K562 (cell line): ENCODE measurements at regions not wholly inside any gene's neighbourhood (a gene's known extent, or its start where the extent isn't known, plus 50 kb on each side); places are given as distances from the start of the nearest gene placed in this dataset.

Experiments
- ATAC-seq: fragments of 200-7000 bp; cut with Tn5 transposase; 3 replicates; pipeline ENCODE4 v1.9.1; 2020; ENCODE audit warnings: moderate library complexity
- BruUV-seq: library from RNA; stranded (reverse); fragments of 400-500 nt; replicated peaks from 2 replicates; lab custom pipeline; 2021; lab: Mats Ljungman, UMichigan
- CTCF ChIA-PET: fragments of 300-600 bp; formaldehyde crosslinking; extraction: SDS; loops from one replicate; lab custom pipeline; 2021; ENCODE audit warnings: low intra/inter-chr PET ratio; lab: Yijun Ruan, JAX
- POLR2A ChIA-PET: fragments of 300-600, 350-650 bp; sonication (Branson Sonifier 250); formaldehyde crosslinking; extraction: SDS; loops from one replicate; lab custom pipeline; 2021; ENCODE audit warnings: antibody characterized with exemption, inconsistent platforms; lab: Yijun Ruan, JAX
- DNase-seq, 4 experiments: peaks; one replicate each; pipeline versions ENCODE4 v3.0.0 to v3.0.0-alpha.2; 2011 to 2018; ENCODE audit warnings: low spot score in 3 of 4, mixed read lengths in 3 of 4; ENCODE audit errors: extremely low read depth in 1 of 4
- FAIRE-seq: peaks from 2 replicates; lab custom pipeline; 2011; peaks lifted over from hg19 to GRCh38; lab: Jason Lieb, UNC
- H2AFZ ChIP-seq: 2 replicates; pipeline ENCODE4 v1.6.0; 2011; ENCODE audit warnings: low read depth, low read length, control low read depth, inconsistent platforms
- H3K27ac ChIP-seq: fragments of 200-600 bp; 3 replicates; pipeline ENCODE4 v1.8.0; 2011; ENCODE audit warnings: low read depth, mild to moderate bottlenecking, control low read depth, inconsistent platforms, low read length, moderate library complexity, mixed read lengths; ENCODE audit errors: extremely low read depth
- H3K27me3 ChIP-seq, 2 experiments: fragments of 300-600 bp in 1 of 2; 2 replicates in 1 of 2; 3 replicates in 1 of 2; pipeline versions ENCODE4 v1.6.0 to v1.8.0; 2011; ENCODE audit warnings: inconsistent platforms in 2 of 2, low read length in 2 of 2, mild to moderate bottlenecking in 1 of 2, mixed read lengths in 1 of 2, moderate library complexity in 1 of 2; ENCODE audit not compliant: control insufficient read depth in 2 of 2, insufficient read depth in 2 of 2
- H3K36me3 ChIP-seq: fragments of 300-600 bp; 3 replicates; pipeline ENCODE4 v1.8.0; 2011; ENCODE audit warnings: mild to moderate bottlenecking, low read length, inconsistent platforms; ENCODE audit not compliant: control insufficient read depth, insufficient read depth
- H3K4me1 ChIP-seq, 2 experiments: fragments of 200-600 bp in 1 of 2; replicated peaks in 1 of 2; 2 replicates in 1 of 2; 3 replicates in 1 of 2; pipeline versions ENCODE4 v1.5.1 to v1.8.0; 2011; ENCODE audit warnings: inconsistent platforms in 2 of 2, low read length in 2 of 2, mild to moderate bottlenecking in 1 of 2, mixed read lengths in 1 of 2, moderate library complexity in 1 of 2; ENCODE audit not compliant: control insufficient read depth in 2 of 2, insufficient read depth in 2 of 2
- H3K4me2 ChIP-seq: 2 replicates; pipeline ENCODE4 v1.6.1; 2011; ENCODE audit warnings: low read length, control low read depth, inconsistent platforms, mixed read lengths; ENCODE audit not compliant: insufficient read depth
- H3K4me3 ChIP-seq: fragments of 200-600 bp; sonication (generic), shearing (Covaris generic); 2 replicates; pipeline ENCODE4 v1.5.1; 2016; ENCODE audit warnings: control low read depth, inconsistent platforms
- H3K79me2 ChIP-seq: fragments of 200-600 bp; 3 replicates; pipeline ENCODE4 v1.8.0; 2011; ENCODE audit warnings: low read length, inconsistent platforms; ENCODE audit not compliant: control insufficient read depth, insufficient read depth
- H3K9ac ChIP-seq, 2 experiments: 2 replicates each; pipeline versions ENCODE4 v1.6.0 to v1.6.1; 2011; ENCODE audit warnings: low read depth in 2 of 2, low read length in 2 of 2, control low read depth in 1 of 2, inconsistent platforms in 1 of 2, mild to moderate bottlenecking in 1 of 2, mixed read lengths in 1 of 2; ENCODE audit not compliant: insufficient read depth in 1 of 2
- H3K9me1 ChIP-seq: one replicate; pipeline ENCODE4 v1.6.0; 2011; ENCODE audit warnings: inconsistent platforms, mild to moderate bottlenecking, low read length, moderate library complexity; ENCODE audit not compliant: control insufficient read depth, insufficient read depth
- H3K9me3 ChIP-seq: replicated peaks from 2 replicates; pipeline ENCODE4 v1.5.1; 2011; ENCODE audit warnings: low read depth, low read length, inconsistent platforms; ENCODE audit not compliant: control insufficient read depth, insufficient read depth
- H4K20me1 ChIP-seq: replicated peaks from 2 replicates; pipeline ENCODE4 v1.6.1; 2011; ENCODE audit warnings: low read length, inconsistent platforms, mixed read lengths; ENCODE audit not compliant: control insufficient read depth, insufficient read depth
- BDP1 ChIP-seq: IDR thresholded peaks from 3 replicates; pipeline ENCODE4 v1.6.1; 2011; ENCODE audit not compliant: insufficient read length, insufficient read depth
- FOXK1 ChIP-seq: sonication (generic); formaldehyde crosslinking; IDR thresholded peaks from 2 replicates; pipeline ENCODE4 v1.8.0; 2022; ENCODE audit warnings: missing genetic modification reagents, mild to moderate bottlenecking, borderline replicate concordance
- GATAD2B ChIP-seq: fragments of 450-650 bp; IDR thresholded peaks from 2 replicates; pipeline ENCODE4 v1.6.1; 2017; ENCODE audit warnings: mild to moderate bottlenecking, borderline replicate concordance
- GTF2E2 ChIP-seq: fragments of 200-800 bp; sonication (Bioruptor generic); IDR thresholded peaks from 2 replicates; pipeline ENCODE4 v1.6.1; 2016; ENCODE audit warnings: missing genetic modification characterization, missing compliant biosample characterization
- NFE2 ChIP-seq: IDR thresholded peaks from 2 replicates; pipeline ENCODE4 v1.6.1; 2014; ENCODE audit warnings: antibody characterized with exemption, low read depth
- NR2C1 ChIP-seq, 2 experiments: fragments of 450-650 bp; IDR thresholded peaks; 2 replicates each; pipeline ENCODE4 v1.6.1; 2017; ENCODE audit warnings: mild to moderate bottlenecking in 2 of 2, antibody characterized with exemption in 1 of 2, inconsistent platforms in 1 of 2, missing compliant biosample characterization in 1 of 2, missing genetic modification characterization in 1 of 2
- RBM17 ChIP-seq: fragments of 200-400 bp; formaldehyde crosslinking; IDR thresholded peaks from 2 replicates; pipeline ENCODE4 v1.6.1; 2017; ENCODE audit warnings: low read depth, mild to moderate bottlenecking, low read length, borderline replicate concordance
- SIN3B ChIP-seq: fragments of 450-650 bp; IDR thresholded peaks from 2 replicates; pipeline ENCODE4 v1.6.1; 2017; ENCODE audit warnings: low read depth, mild to moderate bottlenecking, moderate library complexity
- TCF3 ChIP-seq: sonication (generic); formaldehyde crosslinking; IDR thresholded peaks from 2 replicates; pipeline ENCODE4 v1.4.0; 2020; ENCODE audit warnings: mild to moderate bottlenecking, missing genetic modification reagents
- ZNF232 ChIP-seq: sonication (generic); formaldehyde crosslinking; IDR thresholded peaks from 2 replicates; pipeline ENCODE4 v1.8.0; 2022; ENCODE audit warnings: mild to moderate bottlenecking, missing genetic modification reagents
- WGBS: fragments of 100-300 bp; shearing (Covaris generic); methylation state at CpG from one replicate; pipeline ENCODE4 v1.1.6; 2016; ENCODE audit warnings: low coverage, mixed read lengths; ENCODE audit not compliant: insufficient coverage; ENCODE audit errors: missing lambda C conversion rate; 5-methylcytosine and 5-hydroxymethylcytosine counted together
- in situ Hi-C: fragments of 300-500 bp; cut with MboI; formaldehyde crosslinking; loops from 4 replicates; pipeline ENCODE4 v1.15.0; 2018; ENCODE audit warnings: inconsistent platforms, mixed read lengths
- intact Hi-C: fragments of 100-400 bp; cut with micrococcal nuclease; formaldehyde crosslinking; loops from 2 replicates; pipeline ENCODE4 v1.14.2; 2022
- TF ChIP-seq, protein P1 (sequence below): fragments of 250-450 bp; sonication (Bioruptor Pico); IDR thresholded peaks from 2 replicates; pipeline ENCODE4 v1.5.0; 2021
- TF ChIP-seq, protein P2 (sequence below): fragments of 250-450 bp; sonication (Bioruptor Pico); IDR thresholded peaks from 2 replicates; pipeline ENCODE4 v1.8.0; 2021; ENCODE audit warnings: borderline replicate concordance, mild to moderate bottlenecking, moderate library complexity; ENCODE audit not compliant: poor library complexity, severe bottlenecking
- TF ChIP-seq, protein P3 (sequence below): IDR thresholded peaks from 2 replicates; pipeline ENCODE4 v1.6.1; 2011; ENCODE audit not compliant: insufficient read length; ENCODE audit errors: extremely low read depth
- TF ChIP-seq, protein P4 (sequence below), 2 experiments: fragments of 450-650 bp; IDR thresholded peaks; 2 replicates each; pipeline ENCODE4 v1.6.1; 2016; ENCODE audit warnings: mild to moderate bottlenecking in 2 of 2, borderline replicate concordance in 1 of 2, low read depth in 1 of 2, moderate library complexity in 1 of 2

DNA sequence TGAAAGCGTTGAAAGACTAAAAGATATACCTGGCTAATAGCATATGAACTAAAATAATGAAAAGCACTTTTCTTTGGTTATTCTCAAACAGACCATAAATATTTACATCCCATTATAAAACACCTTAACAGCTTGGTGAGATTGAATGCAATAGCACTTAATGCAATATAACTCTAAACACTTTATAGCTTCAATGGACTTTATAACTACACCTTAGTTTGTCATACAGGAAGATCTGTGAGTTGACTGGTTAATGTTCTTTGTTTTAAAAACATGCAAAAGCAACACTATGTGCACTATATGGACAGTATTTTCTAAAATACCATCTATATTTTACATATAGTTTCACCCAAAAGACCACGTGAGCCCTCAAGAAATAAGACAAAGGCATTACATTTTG, 353.3 kb upstream of the ACVR2A start:
- no peak overlapping the region for H2AFZ ChIP-seq
- H3K4me2 ChIP-seq = no peak overlapping the region
- 3% methylated on average over 2 of the region's 2 CpGs for WGBS
- in situ Hi-C loops = no loop called here
- no peak for ATAC-seq
- no peaks in the 10 kb centered on the region for H3K36me3 ChIP-seq
- no peaks in the 10 kb centered on the region for H3K79me2 ChIP-seq
- CTCF ChIA-PET = no interaction called here
- no peaks in the 10 kb centered on the region for H3K9me1 ChIP-seq
- intact Hi-C loops = no loop called here
- no peak overlapping the region for H3K4me3 ChIP-seq
- POLR2A ChIA-PET = no interaction called here
- no peak for DNase-seq
- no TSS peak for BruUV-seq
- H3K9ac ChIP-seq = no peak overlapping the region
- FAIRE-seq = no peak
- H3K4me1 ChIP-seq = no peaks in the 10 kb centered on the region
- H3K9me3 ChIP-seq = no peaks in the 10 kb centered on the region
- H4K20me1 ChIP-seq = no peaks in the 10 kb centered on the region
- no peak overlapping the region for H3K27ac ChIP-seq
- no peaks in the 10 kb centered on the region for H3K27me3 ChIP-seq
- TF ChIP-seq, protein P1, sequence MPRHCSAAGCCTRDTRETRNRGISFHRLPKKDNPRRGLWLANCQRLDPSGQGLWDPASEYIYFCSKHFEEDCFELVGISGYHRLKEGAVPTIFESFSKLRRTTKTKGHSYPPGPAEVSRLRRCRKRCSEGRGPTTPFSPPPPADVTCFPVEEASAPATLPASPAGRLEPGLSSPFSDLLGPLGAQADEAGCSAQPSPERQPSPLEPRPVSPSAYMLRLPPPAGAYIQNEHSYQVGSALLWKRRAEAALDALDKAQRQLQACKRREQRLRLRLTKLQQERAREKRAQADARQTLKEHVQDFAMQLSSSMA (CRISPR knock-in tag) = no peak
- TF ChIP-seq RBM17 (no peak), BDP1 (no peak), GTF2E2 (tag) (no peak), SIN3B (no peak), NR2C1 (IDR thresholded peaks at IDR 0.05) (no peak), NR2C1 (tag; IDR thresholded peaks at IDR 0.05) (no peak), ZNF232 (CRISPR knock-in tag) (no peak), NFE2 (no peak), TCF3 (no peak), FOXK1 (no peak), GATAD2B (no peak)
- TF ChIP-seq, protein P2, sequence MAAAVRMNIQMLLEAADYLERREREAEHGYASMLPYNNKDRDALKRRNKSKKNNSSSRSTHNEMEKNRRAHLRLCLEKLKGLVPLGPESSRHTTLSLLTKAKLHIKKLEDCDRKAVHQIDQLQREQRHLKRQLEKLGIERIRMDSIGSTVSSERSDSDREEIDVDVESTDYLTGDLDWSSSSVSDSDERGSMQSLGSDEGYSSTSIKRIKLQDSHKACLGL = no peak
- TF ChIP-seq, protein P3, sequence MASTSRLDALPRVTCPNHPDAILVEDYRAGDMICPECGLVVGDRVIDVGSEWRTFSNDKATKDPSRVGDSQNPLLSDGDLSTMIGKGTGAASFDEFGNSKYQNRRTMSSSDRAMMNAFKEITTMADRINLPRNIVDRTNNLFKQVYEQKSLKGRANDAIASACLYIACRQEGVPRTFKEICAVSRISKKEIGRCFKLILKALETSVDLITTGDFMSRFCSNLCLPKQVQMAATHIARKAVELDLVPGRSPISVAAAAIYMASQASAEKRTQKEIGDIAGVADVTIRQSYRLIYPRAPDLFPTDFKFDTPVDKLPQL = no peak
- TF ChIP-seq, protein P4, sequence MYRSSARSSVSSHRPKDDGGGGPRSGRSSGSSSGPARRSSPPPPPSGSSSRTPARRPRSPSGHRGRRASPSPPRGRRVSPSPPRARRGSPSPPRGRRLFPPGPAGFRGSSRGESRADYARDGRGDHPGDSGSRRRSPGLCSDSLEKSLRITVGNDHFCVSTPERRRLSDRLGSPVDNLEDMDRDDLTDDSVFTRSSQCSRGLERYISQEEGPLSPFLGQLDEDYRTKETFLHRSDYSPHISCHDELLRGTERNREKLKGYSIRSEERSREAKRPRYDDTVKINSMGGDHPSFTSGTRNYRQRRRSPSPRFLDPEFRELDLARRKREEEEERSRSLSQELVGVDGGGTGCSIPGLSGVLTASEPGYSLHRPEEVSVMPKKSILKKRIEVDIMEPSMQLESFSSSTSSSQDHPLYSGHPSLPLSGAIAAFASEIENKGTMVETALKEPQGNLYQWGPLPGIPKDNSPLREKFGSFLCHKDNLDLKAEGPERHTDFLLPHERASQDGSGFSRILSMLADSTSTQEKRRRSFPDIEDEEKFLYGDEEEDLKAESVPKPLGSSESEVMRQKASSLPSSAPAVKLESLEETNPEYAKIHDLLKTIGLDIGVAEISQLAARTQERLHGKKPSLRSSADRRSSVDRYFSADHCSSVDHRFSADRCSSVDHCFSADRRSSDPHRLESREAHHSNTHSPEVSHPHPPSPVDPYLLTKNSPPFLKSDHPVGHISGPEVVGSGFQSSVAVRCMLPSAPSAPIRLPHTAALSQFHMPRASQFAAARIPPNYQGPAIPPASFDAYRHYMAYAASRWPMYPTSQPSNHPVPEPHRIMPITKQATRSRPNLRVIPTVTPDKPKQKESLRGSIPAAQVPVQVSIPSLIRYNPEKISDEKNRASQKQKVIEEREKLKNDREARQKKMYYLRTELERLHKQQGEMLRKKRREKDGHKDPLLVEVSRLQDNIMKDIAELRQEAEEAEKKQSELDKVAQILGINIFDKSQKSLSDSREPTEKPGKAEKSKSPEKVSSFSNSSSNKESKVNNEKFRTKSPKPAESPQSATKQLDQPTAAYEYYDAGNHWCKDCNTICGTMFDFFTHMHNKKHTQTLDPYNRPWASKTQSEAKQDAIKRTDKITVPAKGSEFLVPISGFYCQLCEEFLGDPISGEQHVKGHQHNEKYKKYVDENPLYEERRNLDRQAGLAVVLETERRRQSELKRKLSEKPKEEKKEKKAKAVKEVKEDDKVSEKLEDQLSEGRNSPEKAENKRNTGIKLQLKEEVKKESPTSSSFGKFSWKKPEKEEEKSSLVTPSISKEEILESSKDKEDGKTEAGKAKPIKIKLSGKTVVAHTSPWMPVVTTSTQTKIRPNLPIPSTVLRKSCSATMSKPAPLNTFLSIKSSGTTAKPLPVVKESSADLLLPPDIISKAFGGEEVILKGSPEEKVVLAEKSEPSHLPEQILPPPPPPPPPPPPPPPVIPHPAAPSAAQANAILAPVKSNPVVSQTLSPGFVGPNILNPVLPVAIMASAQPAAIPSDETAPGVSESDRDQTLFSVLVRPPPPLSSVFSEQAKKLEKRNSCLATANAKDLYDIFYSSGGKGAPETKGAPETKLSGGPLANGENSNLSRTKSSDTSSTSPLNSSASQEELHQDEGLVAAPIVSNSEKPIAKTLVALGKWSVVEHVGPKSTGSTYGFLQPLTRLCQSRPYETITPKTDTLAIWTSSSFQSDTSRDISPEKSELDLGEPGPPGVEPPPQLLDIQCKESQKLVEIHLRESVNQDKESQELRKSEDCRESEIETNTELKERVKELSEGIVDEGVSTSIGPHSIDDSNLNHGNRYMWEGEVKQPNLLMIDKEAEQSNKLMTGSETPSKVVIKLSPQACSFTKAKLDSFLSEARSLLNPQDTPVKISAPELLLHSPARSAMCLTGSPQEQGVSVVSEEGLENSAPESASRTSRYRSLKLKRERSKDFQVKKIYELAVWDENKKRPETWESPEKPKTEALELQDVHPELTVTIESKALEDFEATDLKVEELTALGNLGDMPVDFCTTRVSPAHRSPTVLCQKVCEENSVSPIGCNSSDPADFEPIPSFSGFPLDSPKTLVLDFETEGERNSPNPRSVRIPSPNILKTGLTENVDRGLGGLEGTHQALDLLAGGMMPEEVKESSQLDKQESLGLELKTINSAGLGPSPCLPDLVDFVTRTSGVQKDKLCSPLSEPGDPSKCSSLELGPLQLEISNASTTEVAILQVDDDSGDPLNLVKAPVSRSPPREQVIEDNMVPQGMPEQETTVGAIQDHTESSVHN (IDR thresholded peaks at IDR 0.05; ENCODE audit: borderline replicate concordance in 1 of 2, low read depth in 1 of 2) = no peak
